ENCODE measurements at regions not wholly inside any gene's neighbourhood (a gene's known extent, or its start where the extent isn't known, plus 50 kb on each side); places are given as distances from the start of the nearest gene placed in this dataset.

DNA sequence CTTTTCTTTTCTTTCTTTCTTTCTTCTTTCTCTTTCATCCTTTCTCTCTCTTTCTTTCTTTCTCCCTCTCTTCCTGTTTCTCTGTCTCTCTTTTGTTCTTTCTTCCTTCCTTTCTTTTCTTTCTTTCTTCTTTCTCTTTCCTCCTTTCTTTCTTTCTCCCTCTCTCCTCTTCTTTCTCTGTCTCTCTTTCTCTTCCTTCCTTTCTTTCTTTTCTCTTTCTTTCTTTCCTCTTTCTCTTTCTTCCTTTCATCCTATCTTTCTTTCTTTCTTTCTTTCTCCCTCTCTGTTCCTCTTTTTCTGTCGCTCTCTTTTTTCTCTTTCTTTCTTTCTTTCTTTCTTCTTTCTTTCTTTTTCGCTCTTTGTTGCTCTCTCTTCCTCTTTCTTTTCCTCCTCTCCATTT, 1149.2 kb upstream of the AUTS2 start:
- no peak for DNase-seq

DNA sequence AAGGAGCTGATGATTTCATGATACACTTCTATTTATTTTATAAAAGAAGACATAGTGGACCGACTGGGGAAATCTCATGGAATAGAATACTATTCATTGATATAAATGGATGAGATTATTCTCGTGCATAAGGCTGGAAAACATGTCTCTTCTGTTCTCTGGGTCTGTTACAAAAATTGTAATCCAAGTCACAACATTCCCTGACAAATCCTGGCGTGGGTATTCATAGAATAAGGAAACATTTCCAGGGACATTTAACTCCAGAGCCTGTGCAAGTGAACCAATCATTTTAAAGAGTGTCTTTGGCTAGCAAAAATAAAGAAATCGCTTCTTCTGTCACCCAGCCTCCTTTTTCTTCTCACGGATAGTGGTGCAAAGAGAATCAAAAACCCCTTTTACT, 1148.5 kb upstream of the AUTS2 start:
- DNase-seq, result no peak

- DNase-seq, result no peak
These were observed 1143.3 kb upstream of the AUTS2 start for GRCh38 chr7:68454931-68455330.

- DNase-seq, result no peak
These were observed 1141.8 kb upstream of the AUTS2 start for GRCh38 chr7:68456469-68456868.

DNA sequence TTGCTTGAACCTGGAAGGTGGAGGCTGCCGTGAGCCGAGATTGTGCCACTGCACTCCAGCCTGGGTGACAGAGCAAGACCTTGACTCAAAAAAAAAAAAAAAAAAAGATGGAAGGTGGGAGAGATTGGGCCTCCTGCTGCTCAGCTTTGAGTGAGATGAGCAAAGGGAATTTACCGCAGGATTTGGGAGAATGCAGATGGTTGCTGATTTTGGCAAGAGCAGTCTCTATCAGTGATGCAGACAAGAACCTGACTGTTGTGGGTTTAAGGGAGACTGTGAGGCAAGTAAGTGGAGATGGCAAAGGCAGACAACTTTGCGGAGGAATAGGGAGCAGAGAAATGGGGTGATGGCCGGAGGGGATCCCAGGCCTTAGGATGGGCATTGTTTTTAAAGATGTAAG, 1140.8 kb upstream of the AUTS2 start:
- DNase-seq, result no peak

DNA sequence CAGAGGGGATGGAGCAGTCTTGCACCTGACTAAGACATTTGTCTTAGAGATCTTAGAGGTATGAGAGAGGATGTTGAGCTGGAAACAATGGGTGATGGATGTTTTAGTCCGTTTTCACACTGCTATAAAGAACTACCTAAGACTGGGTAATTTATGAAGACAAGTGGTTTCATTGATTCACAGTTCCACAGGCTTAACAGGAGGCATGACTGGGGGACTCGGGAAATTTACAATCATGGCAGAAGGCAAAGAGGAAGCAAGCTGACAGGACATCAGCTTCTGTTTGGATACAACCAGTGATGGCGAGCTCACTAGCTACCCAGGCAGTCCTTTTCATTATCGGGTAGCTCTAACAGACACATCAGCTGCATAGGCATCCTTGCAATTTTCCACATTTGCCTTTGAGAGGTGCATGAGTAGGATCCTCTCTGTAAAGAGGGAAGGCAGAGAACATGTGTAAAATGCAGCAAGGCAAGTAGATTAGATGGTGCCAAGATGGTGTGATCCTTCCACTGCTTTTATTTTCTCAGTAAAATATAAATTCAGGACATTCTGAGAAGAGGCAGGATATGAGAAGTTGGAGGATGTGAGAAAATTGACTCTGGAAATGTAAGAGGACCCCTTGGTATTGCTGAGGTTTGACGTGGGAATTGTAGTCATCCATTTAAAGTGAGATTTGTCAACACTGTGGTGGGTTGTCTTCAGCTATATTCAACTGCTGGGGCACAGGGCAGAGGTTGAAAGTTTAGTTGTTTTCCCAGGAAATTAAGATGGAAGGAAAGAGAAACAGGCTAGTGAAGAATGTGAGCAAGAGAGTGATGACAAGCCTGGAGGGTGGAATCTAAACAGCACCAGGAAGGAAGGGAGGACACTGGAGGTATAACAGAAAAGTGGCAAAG, 1140.0 kb upstream of the AUTS2 start:
- no peak for DNase-seq

DNA sequence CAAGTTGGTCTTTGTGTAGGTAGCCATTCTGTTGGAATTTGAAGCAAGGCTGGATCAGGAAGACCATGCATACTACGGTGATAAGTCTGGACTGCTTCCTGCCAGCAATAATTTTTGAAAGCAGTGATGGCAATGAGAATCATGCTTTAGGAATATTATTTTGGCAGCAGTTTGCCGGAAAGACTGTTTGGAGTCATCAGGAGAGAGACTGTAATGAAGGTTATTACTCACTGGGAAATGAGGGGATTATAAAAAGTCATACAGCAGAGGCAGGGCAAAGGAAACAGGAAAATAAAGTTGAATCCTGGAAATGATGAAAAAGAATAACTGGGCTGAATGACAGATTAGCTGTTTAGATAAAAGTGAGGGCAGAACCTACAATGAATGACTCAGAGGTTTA, 1136.8 kb upstream of the AUTS2 start:
- DNase-seq, result no peak

- no peak for DNase-seq
These were observed 1127.3 kb upstream of the AUTS2 start for GRCh38 chr7:68470836-68471435.

DNA sequence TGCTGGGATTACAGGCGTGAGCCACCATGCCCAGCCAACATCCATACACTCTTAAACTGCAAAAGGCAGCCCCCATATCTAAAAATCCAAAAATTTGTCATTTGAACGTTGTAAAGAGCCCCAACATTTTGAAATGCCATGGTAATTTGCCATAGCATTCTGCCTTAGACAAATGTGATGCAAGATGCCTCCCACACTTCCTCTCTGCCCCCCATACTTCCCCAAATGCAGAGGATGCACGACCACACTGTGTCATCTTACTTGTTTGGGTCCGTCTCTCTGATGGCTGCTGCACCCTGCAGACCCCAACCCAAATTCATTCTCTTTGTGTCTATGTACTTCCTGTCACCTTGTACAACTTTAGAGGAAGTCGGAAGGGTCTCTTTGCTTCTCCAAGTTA, 1125.6 kb upstream of the AUTS2 start:
- no peak for DNase-seq

GRCh38 chr7:68474661-68475216, 1123.5 kb upstream of the AUTS2 start:
- no peak for DNase-seq

DNA sequence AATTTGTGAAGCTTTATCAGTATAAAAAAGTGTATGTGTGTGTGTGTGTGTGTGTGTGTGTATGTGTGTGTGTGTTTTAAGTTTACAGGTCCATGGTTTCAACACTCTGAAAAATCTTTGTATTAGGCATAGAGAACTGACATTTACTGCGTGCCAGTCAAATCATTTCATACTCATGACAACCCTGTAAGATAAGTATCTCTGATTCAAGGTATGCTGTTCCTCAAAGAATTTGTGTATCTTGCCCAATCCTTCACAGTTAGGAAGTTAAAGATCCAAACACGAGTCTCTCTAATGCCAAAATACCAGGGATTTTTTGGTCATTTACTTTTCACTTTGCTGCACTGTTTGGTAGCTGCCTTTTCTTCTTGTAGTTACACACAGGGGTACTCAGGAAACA, 1121.3 kb upstream of the AUTS2 start:
- DNase-seq, result no peak

GRCh38 chr7:68478326-68478725, 1119.9 kb upstream of the AUTS2 start:
- no peak for DNase-seq

- DNase-seq, result no peak
These were observed 1115.5 kb upstream of the AUTS2 start for GRCh38 chr7:68482800-68483199.

- no peak for DNase-seq
These were observed 1113.5 kb upstream of the AUTS2 start for GRCh38 chr7:68484731-68485130.

- no peak for DNase-seq
These were observed 1112.9 kb upstream of the AUTS2 start for GRCh38 chr7:68485253-68485917.

DNA sequence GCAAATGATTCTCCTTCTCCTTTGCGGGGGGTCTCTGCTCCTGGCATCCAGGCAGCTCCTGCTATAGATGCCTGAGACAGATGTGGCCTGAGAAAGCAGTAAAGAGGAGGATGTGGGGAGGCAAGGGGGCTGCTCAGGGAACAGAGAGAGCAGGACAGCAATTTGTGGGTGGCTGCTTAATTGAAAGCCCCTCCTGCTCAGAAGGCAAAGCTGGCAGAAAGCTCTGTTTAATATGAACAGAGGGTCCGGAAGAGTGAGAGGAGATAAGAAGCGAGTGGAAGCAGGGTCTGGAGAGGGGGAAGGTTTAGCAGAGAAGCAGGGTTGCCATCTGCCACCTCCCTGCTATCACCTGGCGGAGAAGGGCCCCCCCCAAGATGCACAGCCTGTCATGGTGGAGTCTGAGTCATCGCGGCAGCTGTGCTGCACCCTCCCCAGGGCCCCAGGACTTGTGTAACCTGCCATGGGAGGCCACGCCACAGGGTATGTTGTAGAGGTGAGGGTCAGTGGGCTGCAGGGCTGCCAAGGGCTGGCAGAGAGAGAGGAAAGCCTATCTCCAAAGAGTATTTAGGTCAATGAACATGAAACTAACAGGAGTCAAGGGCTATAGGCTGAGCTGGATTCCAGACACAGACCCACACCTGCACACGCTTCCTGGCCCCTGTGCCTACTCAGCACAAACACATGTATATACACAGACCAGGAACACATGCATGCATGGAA, 1109.8 kb upstream of the AUTS2 start:
- DNase-seq, result no peak

DNA sequence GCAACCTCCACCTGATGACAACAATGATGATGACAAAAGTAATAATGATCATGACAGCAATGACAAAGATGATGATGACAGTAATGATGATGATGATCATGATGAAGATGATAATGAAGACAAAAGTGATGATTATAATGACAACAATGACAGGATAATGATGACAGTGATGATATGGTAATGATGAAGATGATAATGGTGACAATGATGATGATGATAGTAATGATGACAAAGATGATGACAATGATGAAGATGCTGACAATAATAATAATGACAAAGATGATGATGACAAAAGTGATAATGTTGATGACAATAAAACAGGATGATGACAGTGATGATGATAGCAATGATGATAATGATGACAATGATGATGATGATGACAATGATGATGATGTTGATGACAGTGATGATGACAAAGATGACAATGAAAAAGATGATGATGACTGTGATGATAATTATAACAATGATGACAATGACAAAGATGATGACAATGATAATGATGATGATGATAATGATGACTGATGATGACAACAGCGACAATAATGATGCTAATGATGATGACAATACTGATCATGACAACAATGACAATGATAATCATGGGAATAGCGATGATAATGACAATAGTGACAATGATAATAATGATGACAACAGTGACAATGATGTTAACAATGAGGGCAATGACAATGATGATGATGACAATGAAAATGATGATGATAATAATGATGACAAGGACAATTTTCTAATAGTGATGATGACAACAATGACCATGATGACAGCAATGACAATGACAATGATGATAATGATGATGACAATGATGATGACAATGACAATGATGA, 1106.5 kb upstream of the AUTS2 start:
- DNase-seq, result no peak

- no peak for DNase-seq
These were observed 1106.0 kb upstream of the AUTS2 start for GRCh38 chr7:68492359-68492690.

GRCh38 chr7:68503400-68503799, 1094.9 kb upstream of the AUTS2 start:
- DNase-seq, result no peak

GRCh38 chr7:68504716-68505115, 1093.6 kb upstream of the AUTS2 start:
- DNase-seq, result no peak

- no peak for DNase-seq
These were observed 1092.6 kb upstream of the AUTS2 start for GRCh38 chr7:68505721-68506120.

- no peak for DNase-seq
These were observed 1090.6 kb upstream of the AUTS2 start for GRCh38 chr7:68507668-68508067.
